HG02763 (cell line): ENCODE measurements at regions not wholly inside any gene's neighbourhood (a gene's known extent, or its start where the extent isn't known, plus 50 kb on each side); places are given as distances from the start of the nearest gene placed in this dataset.
"Not testable (repeated sequence)": the region's sequence is repeated elsewhere in the genome, so short reads cannot be mapped to it uniquely, and the experiment has no call there.

ENCODE experiments used
- ATAC-seq: cut with Tn5 transposase; IDR thresholded peaks from one replicate; pipeline ENCODE4 v1.9.1; 2021; ENCODE audit warnings: mild to moderate bottlenecking, moderate library complexity; ENCODE audit not compliant: unreplicated experiment

- ATAC-seq, result no peak
Observed at GRCh38 chr3:20668411-20668810, 482.4 kb upstream of the SGO1 start.

- ATAC-seq, result no peak
Observed at GRCh38 chr3:20666091-20666490, 480.1 kb upstream of the SGO1 start.

GRCh38 chr3:20658491-20658890, 472.5 kb upstream of the SGO1 start:
- ATAC-seq, result no peak

- ATAC-seq, result no peak
Observed at GRCh38 chr3:20657560-20657959, 471.6 kb upstream of the SGO1 start.

GRCh38 chr3:20652231-20652986, 466.4 kb upstream of the SGO1 start:
- ATAC-seq, result no peak

- no peak for ATAC-seq
Observed at GRCh38 chr3:20648921-20649381, 462.9 kb upstream of the SGO1 start.

GRCh38 chr3:20648294-20648693, 462.3 kb upstream of the SGO1 start:
- ATAC-seq, result no peak

- no peak for ATAC-seq
Observed at GRCh38 chr3:20646425-20646824, 460.4 kb upstream of the SGO1 start.

- no peak for ATAC-seq
Observed at GRCh38 chr3:20645340-20645739, 459.3 kb upstream of the SGO1 start.

GRCh38 chr3:20637729-20638128, 451.7 kb upstream of the SGO1 start:
- ATAC-seq, result no peak

- ATAC-seq, result no peak
Observed at GRCh38 chr3:20622304-20622703, 436.3 kb upstream of the SGO1 start.

GRCh38 chr3:20618621-20619020, 432.6 kb upstream of the SGO1 start:
- ATAC-seq, result not testable (repeated sequence)

GRCh38 chr3:20618181-20618580, 432.2 kb upstream of the SGO1 start:
- ATAC-seq, result not testable (repeated sequence)

- not testable (repeated sequence) for ATAC-seq
Observed at GRCh38 chr3:20615982-20616381, 430.0 kb upstream of the SGO1 start.

GRCh38 chr3:20608054-20608738, 422.2 kb upstream of the SGO1 start:
- ATAC-seq, result no peak

- no peak for ATAC-seq
Observed at GRCh38 chr3:20604659-20605058, 418.7 kb upstream of the SGO1 start.

GRCh38 chr3:20589275-20589674, 403.3 kb upstream of the SGO1 start:
- no peak for ATAC-seq

GRCh38 chr3:20588781-20589180, 402.8 kb upstream of the SGO1 start:
- no peak for ATAC-seq

- no peak for ATAC-seq
Observed at GRCh38 chr3:20583648-20584047, 397.6 kb upstream of the SGO1 start.

GRCh38 chr3:20576228-20576627, 390.2 kb upstream of the SGO1 start:
- no peak for ATAC-seq

- ATAC-seq, result no peak
Observed at GRCh38 chr3:20575146-20575545, 389.1 kb upstream of the SGO1 start.

GRCh38 chr3:20574746-20575145, 388.7 kb upstream of the SGO1 start:
- no peak for ATAC-seq
